ENCODE measurements at regions not wholly inside any gene's neighbourhood (a gene's known extent, or its start where the extent isn't known, plus 50 kb on each side); places are given as distances from the start of the nearest gene placed in this dataset.
A peak's percentile ranks its signal among the peaks of the same experiment; 100 is the strongest.
"Not testable (repeated sequence)": the region's sequence is repeated elsewhere in the genome, so short reads cannot be mapped to it uniquely, and the experiment has no call there.

GRCh38 chr12:75944097-75944904, 87.3 kb downstream of the PHLDA1 start:
- no peak for FAIRE-seq
- DNase-seq (ENCODE audit: low spot score in 2 of 2): peak in 1 of 2 donors; percentile 20

- DNase-seq (ENCODE audit: low spot score in 2 of 2) (no peak), FAIRE-seq (no peak)
Observed at GRCh38 chr12:75943730-75944096, 87.9 kb downstream of the PHLDA1 start.

GRCh38 chr12:75941661-75942060, 89.9 kb downstream of the PHLDA1 start:
- not testable (repeated sequence) for DNase-seq (ENCODE audit: low spot score in 2 of 2); FAIRE-seq

- no peak for FAIRE-seq
- no peak for DNase-seq (ENCODE audit: low spot score in 2 of 2)
Observed at GRCh38 chr12:75939016-75939642, 92.4 kb downstream of the PHLDA1 start.

GRCh38 chr12:75938189-75938588, 93.4 kb downstream of the PHLDA1 start:
- no peak for DNase-seq (ENCODE audit: low spot score in 2 of 2)
- FAIRE-seq: no peak

GRCh38 chr12:75937486-75937885, 94.1 kb downstream of the PHLDA1 start:
- FAIRE-seq (no peak), DNase-seq (ENCODE audit: low spot score in 2 of 2) (no peak)

GRCh38 chr12:75936515-75937440, 94.8 kb downstream of the PHLDA1 start:
- FAIRE-seq: no peak
- no peak for DNase-seq (ENCODE audit: low spot score in 2 of 2)

GRCh38 chr12:75935539-75936242, 95.9 kb downstream of the PHLDA1 start:
- FAIRE-seq: no peak
- DNase-seq (ENCODE audit: low spot score in 2 of 2): no peak

- DNase-seq (ENCODE audit: low spot score in 2 of 2): no peak
- FAIRE-seq: no peak
Observed at GRCh38 chr12:75933101-75933500, 98.5 kb downstream of the PHLDA1 start.

GRCh38 chr12:75932241-75932640, 99.3 kb downstream of the PHLDA1 start:
- FAIRE-seq: no peak
- no peak for DNase-seq (ENCODE audit: low spot score in 2 of 2)

- FAIRE-seq: no peak
Observed at GRCh38 chr12:75923964-75924666, 107.5 kb downstream of the PHLDA1 start.

GRCh38 chr12:75922944-75923642, 108.5 kb downstream of the PHLDA1 start:
- no peak for DNase-seq (ENCODE audit: low spot score in 2 of 2)
- no peak for FAIRE-seq

More at GRCh38 chr12:75923964-75924666, 107.5 kb downstream of the PHLDA1 start:
- no peak for DNase-seq (ENCODE audit: low spot score in 2 of 2)

- DNase-seq (ENCODE audit: low spot score in 2 of 2): no peak
- no peak for FAIRE-seq
Observed at GRCh38 chr12:75921622-75922289, 109.8 kb downstream of the PHLDA1 start.

- FAIRE-seq: no peak
Observed at GRCh38 chr12:75917715-75918114, 113.9 kb downstream of the PHLDA1 start.

GRCh38 chr12:75917083-75917482, 114.5 kb downstream of the PHLDA1 start:
- DNase-seq (ENCODE audit: low spot score in 2 of 2): no peak

More at GRCh38 chr12:75917715-75918114, 113.9 kb downstream of the PHLDA1 start:
- no peak for DNase-seq (ENCODE audit: low spot score in 2 of 2)

GRCh38 chr12:75913502-75914351, 117.8 kb downstream of the PHLDA1 start:
- no peak for FAIRE-seq
- no peak for DNase-seq (ENCODE audit: low spot score in 2 of 2)

More at GRCh38 chr12:75917083-75917482, 114.5 kb downstream of the PHLDA1 start:
- FAIRE-seq: no peak
